ENCODE measurements at regions not wholly inside any gene's neighbourhood (a gene's known extent, or its start where the extent isn't known, plus 50 kb on each side); places are given as distances from the start of the nearest gene placed in this dataset.
"Not testable (repeated sequence)": the region's sequence is repeated elsewhere in the genome, so short reads cannot be mapped to it uniquely, and the experiment has no call there.

DNA sequence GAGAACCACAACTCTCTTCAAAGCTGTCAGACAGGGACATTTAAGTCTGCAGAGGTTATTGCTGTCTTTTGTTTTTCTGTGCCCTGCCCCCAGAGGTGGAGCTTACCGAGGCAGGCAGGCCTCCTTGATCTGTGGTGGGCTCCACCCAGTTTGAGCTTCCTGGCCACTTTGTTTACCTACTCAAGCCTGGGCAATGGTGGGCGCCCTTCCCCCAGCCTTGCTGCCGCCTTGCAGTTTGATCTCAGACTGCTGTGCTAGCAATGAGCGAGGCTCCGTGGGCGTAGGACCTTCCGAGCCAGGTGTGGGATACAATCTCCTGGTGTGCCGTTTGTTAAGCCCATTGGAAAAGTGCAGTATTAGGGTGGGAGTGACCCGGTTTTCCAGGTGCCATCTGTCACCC is 822.1 kb downstream of the KCNMA1 start:
- H3F3A ChIP-seq (ENCODE audit: low read length, unreplicated experiment); POLR2A ChIA-PET (ENCODE audit: unreplicated experiment); H4K20me1 ChIP-seq (ENCODE audit: low read length); CTCF ChIA-PET; H3K9me2 ChIP-seq (replicated peaks; ENCODE audit: low read length); H3K27ac ChIP-seq (ENCODE audit: low read length); H3K36me3 ChIP-seq (ENCODE audit: low read depth, low read length); H3K9me3 ChIP-seq (ENCODE audit: low read length); H3K79me2 ChIP-seq (ENCODE audit: low read length); H3K4me2 ChIP-seq (ENCODE audit: low read length); ATAC-seq; H3K4me1 ChIP-seq (ENCODE audit: insufficient read depth, low read length); H3K4me3 ChIP-seq (ENCODE audit: low read length); BruUV-seq (replicated peaks); H3K9ac ChIP-seq (ENCODE audit: low read length); H2AFZ ChIP-seq (ENCODE audit: low read length); DNase-seq: not testable (repeated sequence)
- peaks cover 55% of the 10 kb centered on the region for H3K27me3 ChIP-seq (ENCODE audit: low read length)
- intact Hi-C loops (cut with micrococcal nuclease): loop anchor here (10.0 kb wide), 1 partner anchor 61 kb away; no protein-coding TSS in a partner anchor

GRCh38 chr10:76811430-76811829 is 826.2 kb downstream of the KCNMA1 start:
- CTCF ChIA-PET: no interaction called here
- Histone ChIP-seq H3K4me2 (ENCODE audit: low read length) (no peak overlapping the region), H3K9ac (ENCODE audit: low read length) (no peak overlapping the region), H3K9me2 (replicated peaks; ENCODE audit: low read length) (no peaks in the 10 kb centered on the region), H3K79me2 (ENCODE audit: low read length) (no peaks in the 10 kb centered on the region), H3K9me3 (ENCODE audit: low read length) (no peaks in the 10 kb centered on the region), H3K4me1 (ENCODE audit: insufficient read depth, low read length) (no peaks in the 10 kb centered on the region), H2AFZ (ENCODE audit: low read length) (no peak overlapping the region), H3K36me3 (ENCODE audit: low read depth, low read length) (no peaks in the 10 kb centered on the region), H3K27ac (ENCODE audit: low read length) (no peak overlapping the region), H3F3A (ENCODE audit: low read length, unreplicated experiment) (no peaks in the 10 kb centered on the region), H3K27me3 (ENCODE audit: low read length) (peaks cover 71% of the 10 kb centered on the region), H4K20me1 (ENCODE audit: low read length) (no peaks in the 10 kb centered on the region), H3K4me3 (ENCODE audit: low read length) (no peak overlapping the region)
- DNase-seq (no peak), ATAC-seq (no peak)
- no TSS peak for BruUV-seq (replicated peaks)
- POLR2A ChIA-PET (ENCODE audit: unreplicated experiment): no interaction called here
- intact Hi-C loops (cut with micrococcal nuclease): loop anchor here (10.0 kb wide), 1 partner anchor 57 kb away; no protein-coding TSS in a partner anchor
- TF ChIP-seq EZH2phosphoT487 (IDR thresholded peaks at IDR 0.05; ENCODE audit: borderline replicate concordance, low read length) (no peak), EZH2 (IDR thresholded peaks at IDR 0.05; ENCODE audit: low read length, unreplicated experiment) (no peak)
- TF ChIP-seq, protein P1, sequence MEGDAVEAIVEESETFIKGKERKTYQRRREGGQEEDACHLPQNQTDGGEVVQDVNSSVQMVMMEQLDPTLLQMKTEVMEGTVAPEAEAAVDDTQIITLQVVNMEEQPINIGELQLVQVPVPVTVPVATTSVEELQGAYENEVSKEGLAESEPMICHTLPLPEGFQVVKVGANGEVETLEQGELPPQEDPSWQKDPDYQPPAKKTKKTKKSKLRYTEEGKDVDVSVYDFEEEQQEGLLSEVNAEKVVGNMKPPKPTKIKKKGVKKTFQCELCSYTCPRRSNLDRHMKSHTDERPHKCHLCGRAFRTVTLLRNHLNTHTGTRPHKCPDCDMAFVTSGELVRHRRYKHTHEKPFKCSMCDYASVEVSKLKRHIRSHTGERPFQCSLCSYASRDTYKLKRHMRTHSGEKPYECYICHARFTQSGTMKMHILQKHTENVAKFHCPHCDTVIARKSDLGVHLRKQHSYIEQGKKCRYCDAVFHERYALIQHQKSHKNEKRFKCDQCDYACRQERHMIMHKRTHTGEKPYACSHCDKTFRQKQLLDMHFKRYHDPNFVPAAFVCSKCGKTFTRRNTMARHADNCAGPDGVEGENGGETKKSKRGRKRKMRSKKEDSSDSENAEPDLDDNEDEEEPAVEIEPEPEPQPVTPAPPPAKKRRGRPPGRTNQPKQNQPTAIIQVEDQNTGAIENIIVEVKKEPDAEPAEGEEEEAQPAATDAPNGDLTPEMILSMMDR (conservative IDR thresholded peaks at IDR 0.05; ENCODE audit: low read depth, low read length): no peak

DNA sequence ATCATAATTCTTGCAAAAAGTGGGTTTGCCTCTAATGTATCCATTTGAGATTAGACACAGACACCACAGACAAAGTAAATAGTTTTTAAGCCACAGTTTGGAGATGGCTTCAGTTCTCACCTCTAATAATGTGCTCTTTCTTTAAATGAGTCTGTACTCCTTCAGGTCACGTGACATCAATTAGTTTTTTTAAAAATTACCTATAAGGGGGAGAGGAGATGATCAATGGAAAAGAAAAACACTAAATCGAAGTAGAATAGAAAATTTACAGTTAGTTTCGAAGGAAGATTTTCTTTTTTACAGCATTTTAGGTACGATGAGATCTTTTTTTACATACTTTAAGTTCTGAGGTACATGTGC is 849.2 kb downstream of the KCNMA1 start:
- no peaks in the 10 kb centered on the region for H3K79me2 ChIP-seq (ENCODE audit: low read length)
- no peak overlapping the region for H2AFZ ChIP-seq (ENCODE audit: low read length)
- CTCF ChIA-PET: no interaction called here
- no peak overlapping the region for H3K4me2 ChIP-seq (ENCODE audit: low read length)
- no peaks in the 10 kb centered on the region for H3K9me3 ChIP-seq (ENCODE audit: low read length)
- BruUV-seq (replicated peaks): no TSS peak
- H3F3A ChIP-seq (ENCODE audit: low read length, unreplicated experiment): no peaks in the 10 kb centered on the region
- POLR2A ChIA-PET (ENCODE audit: unreplicated experiment): no interaction called here
- ATAC-seq (no peak), DNase-seq (no peak)
- no peak for TF ChIP-seq EZH2phosphoT487 (IDR thresholded peaks at IDR 0.05; ENCODE audit: borderline replicate concordance, low read length)
- TF ChIP-seq, protein P1 (conservative IDR thresholded peaks at IDR 0.05; ENCODE audit: low read depth, low read length): no peak
- TF ChIP-seq EZH2 (IDR thresholded peaks at IDR 0.05; ENCODE audit: low read length, unreplicated experiment): no peak
- H4K20me1 ChIP-seq (ENCODE audit: low read length): no peaks in the 10 kb centered on the region
- no peak overlapping the region for H3K4me3 ChIP-seq (ENCODE audit: low read length)
- no peak overlapping the region for H3K9ac ChIP-seq (ENCODE audit: low read length)
- H3K9me2 ChIP-seq (replicated peaks; ENCODE audit: low read length): no peaks in the 10 kb centered on the region
- H3K4me1 ChIP-seq (ENCODE audit: insufficient read depth, low read length): no peaks in the 10 kb centered on the region
- intact Hi-C loops (cut with micrococcal nuclease): no loop called here
- H3K36me3 ChIP-seq (ENCODE audit: low read depth, low read length): no peaks in the 10 kb centered on the region
- H3K27ac ChIP-seq (ENCODE audit: low read length): no peak overlapping the region
- H3K27me3 ChIP-seq (ENCODE audit: low read length): peaks cover 54% of the 10 kb centered on the region
